H9 (cell line): ENCODE measurements at regions not wholly inside any gene's neighbourhood (a gene's known extent, or its start where the extent isn't known, plus 50 kb on each side); places are given as distances from the start of the nearest gene placed in this dataset.

ENCODE experiments used
- DNase-seq: peaks from one replicate; pipeline ENCODE4 v3.0.0-alpha.2; 2017
- H2AFZ ChIP-seq: one replicate; pipeline ENCODE4 v1.6.1; 2013; ENCODE audit warnings: mild to moderate bottlenecking, low read length, control low read depth, moderate library complexity
- H2AK5ac ChIP-seq: 2 replicates; pipeline ENCODE4 v1.6.1; 2013; ENCODE audit warnings: low read length, control low read depth, mixed read lengths; ENCODE audit not compliant: insufficient read length
- H2BK120ac ChIP-seq: one replicate; pipeline ENCODE4 v1.6.1; 2013; ENCODE audit warnings: low read depth, mild to moderate bottlenecking, low read length, control low read depth, inconsistent platforms; ENCODE audit not compliant: poor library complexity, severe bottlenecking
- H2BK12ac ChIP-seq: 2 replicates; pipeline ENCODE4 v1.6.1; 2013; ENCODE audit warnings: low read length, control low read depth, mixed read lengths, low read depth; ENCODE audit not compliant: insufficient read length
- H2BK15ac ChIP-seq: 2 replicates; pipeline ENCODE4 v1.6.1; 2013; ENCODE audit warnings: low read depth, low read length, control low read depth
- H2BK20ac ChIP-seq: one replicate; pipeline ENCODE4 v1.6.1; 2013; ENCODE audit warnings: low read depth, mild to moderate bottlenecking, low read length, control low read depth, inconsistent platforms; ENCODE audit not compliant: poor library complexity, severe bottlenecking
- H2BK5ac ChIP-seq: 2 replicates; pipeline ENCODE4 v1.6.1; 2013; ENCODE audit warnings: low read length, control low read depth, mixed read lengths; ENCODE audit not compliant: insufficient read length
- H3K14ac ChIP-seq: 2 replicates; pipeline ENCODE4 v1.6.1; 2013; ENCODE audit warnings: low read length, control low read depth; ENCODE audit not compliant: insufficient read depth
- H3K18ac ChIP-seq: 2 replicates; pipeline ENCODE4 v1.6.1; 2013; ENCODE audit warnings: low read depth, mild to moderate bottlenecking, mixed read lengths, low read length, control low read depth; ENCODE audit not compliant: insufficient read length
- H3K23ac ChIP-seq: 2 replicates; pipeline ENCODE4 v1.6.1; 2013; ENCODE audit warnings: low read length, control low read depth, mixed read lengths, low read depth; ENCODE audit not compliant: insufficient read length
- H3K23me2 ChIP-seq: 2 replicates; pipeline ENCODE4 v1.6.1; 2013; ENCODE audit warnings: low read depth, mild to moderate bottlenecking, mixed read lengths, low read length, control low read depth; ENCODE audit not compliant: insufficient read length, poor library complexity, severe bottlenecking
- H3K27ac ChIP-seq: 2 replicates; pipeline ENCODE4 v1.5.1; 2013; ENCODE audit warnings: low read length, control low read depth, mixed read lengths, low read depth; ENCODE audit not compliant: insufficient read length
- H3K27me3 ChIP-seq: 2 replicates; pipeline ENCODE4 v1.6.1; 2013; ENCODE audit warnings: low read length, control low read depth, inconsistent platforms; ENCODE audit not compliant: insufficient read depth
- H3K4ac ChIP-seq: 2 replicates; pipeline ENCODE4 v1.6.1; 2013; ENCODE audit warnings: low read depth, mild to moderate bottlenecking, control low read depth, inconsistent platforms, low read length, moderate library complexity
- H3K4me1 ChIP-seq: 2 replicates; pipeline ENCODE4 v1.6.1; 2013; ENCODE audit warnings: low read length, control low read depth, inconsistent platforms; ENCODE audit not compliant: insufficient read depth
- H3K4me2 ChIP-seq: 2 replicates; pipeline ENCODE4 v1.6.1; 2013; ENCODE audit warnings: low read length, control low read depth, mixed read lengths; ENCODE audit not compliant: insufficient read length, insufficient read depth
- H3K56ac ChIP-seq: 2 replicates; pipeline ENCODE4 v1.6.1; 2013; ENCODE audit warnings: low read depth, mild to moderate bottlenecking, mixed read lengths, low read length, control low read depth; ENCODE audit not compliant: insufficient read length
- H3K79me1 ChIP-seq: 2 replicates; pipeline ENCODE4 v1.6.1; 2013; ENCODE audit warnings: low read depth, mild to moderate bottlenecking, moderate library complexity, low read length, control low read depth, inconsistent platforms; ENCODE audit not compliant: insufficient read depth, poor library complexity, severe bottlenecking
- H3K79me2 ChIP-seq: 2 replicates; pipeline ENCODE4 v1.6.1; 2013; ENCODE audit warnings: low read length, control low read depth, inconsistent platforms; ENCODE audit not compliant: insufficient read depth
- H3K9ac ChIP-seq: 2 replicates; pipeline ENCODE4 v1.6.1; 2013; ENCODE audit warnings: low read length, control low read depth, mixed read lengths; ENCODE audit not compliant: insufficient read length; ENCODE audit errors: extremely low read depth
- H3K9me3 ChIP-seq: one replicate; pipeline ENCODE4 v1.6.1; 2013; ENCODE audit warnings: low read depth, low read length, inconsistent platforms; ENCODE audit not compliant: control insufficient read depth
- H3T11ph ChIP-seq: one replicate; pipeline ENCODE4 v1.6.1; 2013; ENCODE audit warnings: mild to moderate bottlenecking, low read length, control low read depth, inconsistent platforms
- H4K20me1 ChIP-seq: one replicate; pipeline ENCODE4 v1.6.1; 2013; ENCODE audit not compliant: control insufficient read depth, insufficient read length, insufficient read depth
- H4K5ac ChIP-seq: 2 replicates; pipeline ENCODE4 v1.6.1; 2013; ENCODE audit warnings: low read depth, mild to moderate bottlenecking, mixed read lengths, low read length, control low read depth; ENCODE audit not compliant: insufficient read length
- H4K8ac ChIP-seq: replicated peaks from 2 replicates; pipeline ENCODE4 v1.6.1; 2013; ENCODE audit warnings: low read length, control low read depth, mixed read lengths, low read depth; ENCODE audit not compliant: insufficient read length
- H4K91ac ChIP-seq: 2 replicates; pipeline ENCODE4 v1.6.1; 2013; ENCODE audit warnings: low read depth, mild to moderate bottlenecking, moderate library complexity, mixed read lengths, low read length, control low read depth; ENCODE audit not compliant: insufficient read length
- H3K27ac Mint-ChIP-seq, 3 experiments: 2 replicates in 2 of 3; 3 replicates in 1 of 3; pipeline ENCODE4 v1.8.0; 2020 to 2021; ENCODE audit warnings: mixed read lengths in 3 of 3, mild to moderate bottlenecking in 1 of 3, moderate library complexity in 1 of 3
- H3K27me3 Mint-ChIP-seq: 2 replicates; pipeline ENCODE4 v1.8.0; 2021; ENCODE audit warnings: low read depth, mild to moderate bottlenecking, moderate library complexity, mixed read lengths
- H3K36me3 Mint-ChIP-seq, 3 experiments: 2 replicates in 2 of 3; 3 replicates in 1 of 3; pipeline ENCODE4 v1.8.0; 2020 to 2021; ENCODE audit warnings: low read depth in 3 of 3, mixed read lengths in 3 of 3; ENCODE audit not compliant: insufficient read depth in 1 of 3
- H3K4me1 Mint-ChIP-seq, 2 experiments: 2 replicates each; pipeline ENCODE4 v1.8.0; 2020; ENCODE audit warnings: mixed read lengths in 2 of 2
- H3K4me3 Mint-ChIP-seq, 2 experiments: 2 replicates in 1 of 2; 3 replicates in 1 of 2; pipeline ENCODE4 v1.8.0; 2020 to 2021; ENCODE audit warnings: mild to moderate bottlenecking in 2 of 2, mixed read lengths in 2 of 2, moderate library complexity in 1 of 2
- H3K9me3 Mint-ChIP-seq, 2 experiments: 2 replicates in 1 of 2; 3 replicates in 1 of 2; pipeline ENCODE4 v1.8.0; 2020; ENCODE audit warnings: mild to moderate bottlenecking in 2 of 2, mixed read lengths in 2 of 2, moderate library complexity in 1 of 2
- WGBS: extraction: QIAGEN DNeasy Blood & Tissue Kit; methylation state at CpG from one replicate; pipeline ENCODE4 v1.1.7; 2013; ENCODE audit warnings: missing lambda C conversion rate, low lambda C conversion rate, mixed read lengths; ENCODE audit not compliant: insufficient read length; ENCODE audit errors: extremely low coverage; 5-methylcytosine and 5-hydroxymethylcytosine counted together
- TF ChIP-seq, protein P1 (sequence below): fragments of 200-600 bp; sonication (generic); conservative IDR thresholded peaks from 3 replicates; pipeline ENCODE4 v1.8.0; 2021; ENCODE audit warnings: antibody characterized with exemption, mild to moderate bottlenecking

DNA sequence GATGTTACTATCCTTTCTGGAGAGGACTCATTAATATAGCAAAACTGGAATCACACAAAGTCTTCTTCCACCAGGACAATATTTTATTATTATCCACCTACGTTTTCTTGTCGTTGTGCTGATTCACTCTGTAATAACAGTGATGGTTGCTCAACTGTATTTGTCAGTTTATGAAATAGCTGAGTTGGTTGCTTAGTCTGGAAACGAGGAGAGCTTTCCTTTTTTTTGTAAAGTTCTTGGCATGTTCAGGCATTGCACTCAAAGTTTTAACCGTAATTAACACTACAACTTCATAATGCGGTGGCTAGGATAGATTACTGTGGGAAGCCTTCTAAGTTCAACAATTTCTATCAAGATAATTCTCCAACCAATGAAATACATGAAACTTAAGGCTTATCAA, 131.2 kb downstream of the RAP2B start:
- H3K79me2 ChIP-seq, result no peaks in the 10 kb centered on the region
- DNase-seq, result no peak
- no peak overlapping the region for H4K5ac ChIP-seq
- no peak overlapping the region for H2AK5ac ChIP-seq
- no peak overlapping the region for H3K56ac ChIP-seq
- Mint-ChIP-seq H3K9me3 (no peaks in the 10 kb centered on the region), H3K27me3 (no peaks in the 10 kb centered on the region), H3K4me3 (no peak overlapping the region), H3K4me1 (peaks cover 13 to 16% of the 10 kb centered on the region in 2 experiments), H3K36me3 (no peaks in the 10 kb centered on the region), H3K27ac (no peak overlapping the region)
- H2BK12ac ChIP-seq, result no peak overlapping the region
- H2AFZ ChIP-seq, result no peak overlapping the region
- no peak overlapping the region for H2BK120ac ChIP-seq
- no peaks in the 10 kb centered on the region; the same call in 1 of the 2 replicates for H3K4me1 ChIP-seq
- TF ChIP-seq, protein P1, sequence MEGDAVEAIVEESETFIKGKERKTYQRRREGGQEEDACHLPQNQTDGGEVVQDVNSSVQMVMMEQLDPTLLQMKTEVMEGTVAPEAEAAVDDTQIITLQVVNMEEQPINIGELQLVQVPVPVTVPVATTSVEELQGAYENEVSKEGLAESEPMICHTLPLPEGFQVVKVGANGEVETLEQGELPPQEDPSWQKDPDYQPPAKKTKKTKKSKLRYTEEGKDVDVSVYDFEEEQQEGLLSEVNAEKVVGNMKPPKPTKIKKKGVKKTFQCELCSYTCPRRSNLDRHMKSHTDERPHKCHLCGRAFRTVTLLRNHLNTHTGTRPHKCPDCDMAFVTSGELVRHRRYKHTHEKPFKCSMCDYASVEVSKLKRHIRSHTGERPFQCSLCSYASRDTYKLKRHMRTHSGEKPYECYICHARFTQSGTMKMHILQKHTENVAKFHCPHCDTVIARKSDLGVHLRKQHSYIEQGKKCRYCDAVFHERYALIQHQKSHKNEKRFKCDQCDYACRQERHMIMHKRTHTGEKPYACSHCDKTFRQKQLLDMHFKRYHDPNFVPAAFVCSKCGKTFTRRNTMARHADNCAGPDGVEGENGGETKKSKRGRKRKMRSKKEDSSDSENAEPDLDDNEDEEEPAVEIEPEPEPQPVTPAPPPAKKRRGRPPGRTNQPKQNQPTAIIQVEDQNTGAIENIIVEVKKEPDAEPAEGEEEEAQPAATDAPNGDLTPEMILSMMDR, result no peak
- no peaks in the 10 kb centered on the region for H4K20me1 ChIP-seq
- H3K9ac ChIP-seq, result no peak overlapping the region
- no peak overlapping the region for H3K4me2 ChIP-seq
- no peak overlapping the region for H3T11ph ChIP-seq
- H4K91ac ChIP-seq, result no peak overlapping the region
- H3K23ac ChIP-seq, result no peak overlapping the region
- no peak overlapping the region for H3K27ac ChIP-seq
- H3K79me1 ChIP-seq, result no peaks in the 10 kb centered on the region
- H2BK20ac ChIP-seq, result no peak overlapping the region
- H2BK5ac ChIP-seq, result no peak overlapping the region
- no peak overlapping the region for H2BK15ac ChIP-seq
- no peaks in the 10 kb centered on the region for H3K27me3 ChIP-seq
- H3K4ac ChIP-seq, result no peak overlapping the region
- no CpG with 5 or more reads among the region's 5 CpGs for WGBS
- no peak overlapping the region for H3K14ac ChIP-seq
- no peaks in the 10 kb centered on the region for H3K23me2 ChIP-seq
- no peak overlapping the region for H3K18ac ChIP-seq
- no peaks in the 10 kb centered on the region for H3K9me3 ChIP-seq
- no peak overlapping the region for H4K8ac ChIP-seq
